HG02981 (cell line): ENCODE measurements at regions not wholly inside any gene's neighbourhood (a gene's known extent, or its start where the extent isn't known, plus 50 kb on each side); places are given as distances from the start of the nearest gene placed in this dataset.
"Not testable (repeated sequence)": the region's sequence is repeated elsewhere in the genome, so short reads cannot be mapped to it uniquely, and the experiment has no call there.

ENCODE experiments used
- ATAC-seq: cut with Tn5 transposase; IDR thresholded peaks from one replicate; pipeline ENCODE4 v1.9.1; 2021; ENCODE audit warnings: mild to moderate bottlenecking, moderate library complexity; ENCODE audit not compliant: unreplicated experiment

DNA sequence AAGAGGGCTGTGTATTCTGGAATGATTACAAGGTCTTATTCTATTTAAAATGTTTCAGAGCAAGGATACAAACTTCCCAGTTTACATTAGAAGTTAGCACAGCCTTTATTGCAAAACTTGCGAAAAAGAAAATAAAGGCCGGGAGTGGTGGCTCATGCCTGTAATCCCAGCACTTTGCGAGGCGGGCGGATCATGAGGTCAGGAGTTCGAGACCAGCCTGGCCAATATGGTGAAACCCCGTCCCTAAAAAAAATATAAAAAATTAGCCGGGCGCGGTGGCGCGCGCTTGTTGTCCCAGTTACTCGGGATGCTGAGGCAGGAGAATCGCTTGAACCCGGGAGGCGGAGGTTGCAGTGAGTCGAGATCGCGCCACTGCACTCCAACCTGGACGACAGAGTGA lies 87.1 kb downstream of the TRIM27 start:
- ATAC-seq: not testable (repeated sequence)

DNA sequence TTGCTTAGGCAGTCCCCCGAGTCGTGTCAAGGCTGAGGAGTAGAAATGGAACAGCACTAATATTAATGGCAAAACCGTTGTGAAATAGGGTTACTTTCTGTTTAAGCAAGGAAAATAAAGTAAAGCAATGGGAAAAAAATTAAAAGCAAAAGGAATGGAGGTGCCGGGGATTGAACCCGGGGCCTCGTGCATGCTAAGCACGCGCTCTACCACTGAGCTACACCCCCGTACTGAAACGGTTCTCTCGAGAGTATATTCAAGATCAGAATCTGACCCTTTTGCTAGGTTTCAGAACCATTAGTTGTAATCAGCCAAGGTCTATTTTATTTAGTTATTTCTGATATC lies 85.5 kb downstream of the TRIM27 start:
- no peak for ATAC-seq

DNA sequence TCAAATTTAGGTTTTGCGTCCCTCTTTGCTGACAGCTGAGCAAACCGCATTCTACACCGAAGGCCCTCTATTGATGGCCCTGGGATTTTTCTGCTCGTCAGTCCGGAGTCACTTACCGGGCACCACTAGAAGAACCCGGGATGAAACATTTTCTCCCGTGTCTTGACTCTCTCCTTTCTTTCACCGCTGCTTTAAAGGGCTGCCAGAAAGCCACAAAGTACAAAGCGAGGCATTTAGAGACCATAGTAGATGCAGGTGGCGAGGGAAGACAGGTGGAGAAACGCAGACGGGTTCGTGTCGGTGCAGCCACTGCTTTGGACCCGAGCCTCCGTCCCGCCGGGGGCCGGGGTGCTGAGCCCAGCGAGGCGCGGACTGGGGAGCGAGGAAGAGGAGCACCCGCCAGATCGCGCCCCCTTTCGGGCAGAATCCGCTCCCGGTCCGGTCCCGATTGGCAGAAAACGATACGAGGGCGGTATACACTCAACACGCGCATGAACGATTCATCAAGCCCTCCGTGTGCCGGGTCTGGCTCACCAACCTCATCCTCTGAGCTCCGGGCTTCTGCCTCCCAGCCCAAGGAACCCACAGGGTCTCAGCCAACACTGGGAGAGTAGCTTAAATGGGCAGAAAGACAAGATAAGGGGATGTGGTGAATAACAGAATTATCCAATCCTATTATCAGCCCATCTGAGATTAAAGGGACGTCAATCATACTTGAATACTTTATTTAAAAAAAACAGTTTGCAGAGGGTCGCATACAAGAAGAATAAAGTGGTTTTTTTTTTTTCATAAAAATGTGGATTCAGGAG lies 84.9 kb downstream of the TRIM27 start:
- ATAC-seq: no peak

DNA sequence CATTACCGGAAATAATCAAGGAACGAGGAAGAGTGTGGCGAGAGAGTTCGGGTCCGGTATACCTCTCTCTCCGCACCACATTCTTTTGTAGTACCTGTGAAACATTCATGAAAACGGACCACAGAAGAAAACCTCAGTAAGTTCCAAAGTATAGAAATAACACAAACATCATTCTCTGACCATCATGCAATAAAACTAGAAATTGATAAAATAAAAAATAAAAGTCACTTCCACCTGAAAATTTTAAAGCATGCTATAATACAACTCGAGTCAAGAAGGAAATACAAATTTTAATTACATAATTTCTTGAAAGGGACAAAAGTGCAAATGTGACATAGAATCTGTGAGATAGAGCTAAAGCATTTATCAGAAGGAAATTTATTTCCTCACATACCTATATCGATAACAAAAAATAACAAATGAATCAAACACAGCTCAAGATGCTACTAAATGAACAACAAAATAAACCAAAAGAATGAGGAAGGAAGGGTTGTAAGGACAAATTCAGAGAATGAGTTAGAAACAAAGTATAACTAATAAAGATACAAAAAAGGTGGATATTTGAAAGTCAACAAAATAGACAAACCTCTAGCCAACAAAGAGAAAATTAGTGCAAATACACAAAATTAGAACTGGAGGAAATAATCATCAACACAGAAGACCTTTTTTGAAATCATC lies 84.2 kb downstream of the TRIM27 start:
- no peak for ATAC-seq

DNA sequence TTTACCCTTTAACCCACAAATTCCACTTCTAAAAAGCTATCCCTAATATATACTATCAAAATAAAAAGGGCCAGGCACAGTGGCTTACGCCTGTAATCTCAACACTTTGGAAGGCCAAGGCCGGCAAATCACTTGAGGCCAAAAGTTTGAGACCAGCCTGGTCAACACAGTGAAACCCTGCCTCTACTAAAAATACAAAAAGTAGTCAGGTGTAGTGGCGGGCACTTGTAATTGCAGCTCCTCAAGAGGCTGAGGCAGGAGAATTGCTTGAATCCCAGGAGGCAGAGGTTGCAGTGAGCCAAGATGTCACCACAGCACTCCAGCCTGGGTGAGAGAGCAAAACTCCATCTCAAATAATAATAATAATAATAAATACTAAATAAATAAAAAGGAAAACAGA lies 82.5 kb downstream of the TRIM27 start:
- ATAC-seq: no peak

DNA sequence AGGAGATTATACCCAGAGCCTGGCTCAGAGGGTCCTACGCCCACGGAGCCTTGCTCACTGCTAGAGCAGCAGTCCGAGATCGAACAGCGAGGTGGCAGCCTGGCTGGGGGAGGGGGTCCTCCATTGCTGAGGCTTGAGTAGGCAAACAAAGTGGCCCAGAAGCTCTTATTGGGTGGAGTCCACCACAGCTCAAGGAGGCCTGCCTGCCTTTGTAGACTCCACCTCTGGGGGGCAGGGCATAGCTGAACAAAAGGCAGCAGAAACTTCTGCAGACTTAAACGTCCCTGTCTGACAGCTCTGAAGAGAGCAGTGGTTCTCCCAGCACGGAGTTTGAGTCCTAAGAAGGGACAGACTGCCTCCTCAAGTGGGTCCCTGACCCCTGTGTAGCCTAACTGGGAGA lies 75.0 kb downstream of the TRIM27 start:
- ATAC-seq: not testable (repeated sequence)
